ENCODE measurements at regions not wholly inside any gene's neighbourhood (a gene's known extent, or its start where the extent isn't known, plus 50 kb on each side); places are given as distances from the start of the nearest gene placed in this dataset.

DNA sequence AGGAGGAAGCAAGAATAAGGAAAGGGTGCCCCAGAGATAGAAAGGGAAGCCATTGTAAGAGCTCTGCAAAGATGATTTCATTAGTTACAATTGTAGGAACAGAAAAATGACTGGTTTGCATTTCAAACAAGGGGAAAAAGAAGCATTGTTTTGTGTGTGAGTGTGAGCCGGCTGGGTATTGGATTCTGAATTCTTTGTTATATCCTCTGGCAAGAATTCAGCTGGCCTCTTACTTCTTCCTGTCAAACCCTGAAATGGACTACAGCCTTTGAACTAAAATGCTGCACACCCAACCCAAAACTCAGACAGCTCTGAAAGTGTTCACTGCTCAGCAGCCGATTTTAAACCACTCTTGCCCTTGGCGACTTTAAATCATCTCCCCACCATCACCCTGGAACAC is 461.3 kb downstream of the PMP22 start:
- H3K27ac ChIP-seq (ENCODE audit: low read length), result no peak overlapping the region
- Mint-ChIP-seq H3K4me3 (no peak overlapping the region), H3K9me3 (peaks cover 0 to 13% (median 3%) of the 10 kb centered on the region in 3 donors), H3K27ac (no peak overlapping the region), H3K4me1 (no peaks in the 10 kb centered on the region), H3K36me3 (no peaks in the 10 kb centered on the region), H3K27me3 (peaks cover 4 to 18% of the 10 kb centered on the region in 2 donors)
- ATAC-seq (replicated peaks in 1 of 4), result no peak
- H3K4me1 ChIP-seq (ENCODE audit: control insufficient read depth in 1 of 2, extremely low read depth in 1 of 2, insufficient read depth in 2 of 2, low read length in 2 of 2), result no peaks in the 10 kb centered on the region
- no peak overlapping the region for H3K4me3 ChIP-seq (ENCODE audit: control insufficient read depth in 1 of 2, extremely low read depth in 1 of 2, low read length in 1 of 2)
- H3K9me3 ChIP-seq, result peaks cover 3% of the 10 kb centered on the region
- peaks cover 0 to 2% of the 10 kb centered on the region in 2 experiments for H3K27me3 ChIP-seq (replicated peaks in 1 of 2; ENCODE audit: control insufficient read depth in 2 of 2, extremely low read depth in 1 of 2, insufficient read depth in 2 of 2, low read length in 1 of 2)
- DNase-seq, result no peak
- ChIA-PET CTCF (no interaction called here), POLR2A (no interaction called here)
- no peaks in the 10 kb centered on the region for H3K36me3 ChIP-seq (ENCODE audit: control insufficient read depth in 2 of 2, extremely low read depth in 1 of 2, insufficient read depth in 1 of 2, low read length in 1 of 2)
- WGBS (ENCODE audit: insufficient coverage), result 75% methylated on average over 2 of the region's 3 CpGs

- Mint-ChIP-seq H3K27me3 (peaks cover 18 to 24% of the 10 kb centered on the region in 2 donors), H3K9me3 (no peaks in the 10 kb centered on the region), H3K27ac (no peak overlapping the region), H3K4me3 (no peak overlapping the region), H3K36me3 (no peaks in the 10 kb centered on the region), H3K4me1 (no peaks in the 10 kb centered on the region)
- DNase-seq (no peak), ATAC-seq (replicated peaks in 1 of 4) (no peak)
- ChIA-PET CTCF (no interaction called here), POLR2A (no interaction called here)
- Histone ChIP-seq H3K9me3 (no peaks in the 10 kb centered on the region), H3K4me3 (ENCODE audit: control insufficient read depth in 1 of 2, extremely low read depth in 1 of 2, low read length in 1 of 2) (no peak overlapping the region), H3K4me1 (ENCODE audit: control insufficient read depth in 1 of 2, extremely low read depth in 1 of 2, insufficient read depth in 2 of 2, low read length in 2 of 2) (no peaks in the 10 kb centered on the region), H3K36me3 (ENCODE audit: control insufficient read depth in 2 of 2, extremely low read depth in 1 of 2, insufficient read depth in 1 of 2, low read length in 1 of 2) (no peaks in the 10 kb centered on the region), H3K27me3 (replicated peaks in 1 of 2; ENCODE audit: control insufficient read depth in 2 of 2, extremely low read depth in 1 of 2, insufficient read depth in 2 of 2, low read length in 1 of 2) (peaks cover 0 to 3% of the 10 kb centered on the region in 2 experiments), H3K27ac (ENCODE audit: low read length) (no peak overlapping the region)
- 75% methylated on average over 4 of the region's 6 CpGs for WGBS (ENCODE audit: insufficient coverage)
Measured at GRCh38 chr17:14797801-14798200, 467.3 kb downstream of the PMP22 start.

DNA sequence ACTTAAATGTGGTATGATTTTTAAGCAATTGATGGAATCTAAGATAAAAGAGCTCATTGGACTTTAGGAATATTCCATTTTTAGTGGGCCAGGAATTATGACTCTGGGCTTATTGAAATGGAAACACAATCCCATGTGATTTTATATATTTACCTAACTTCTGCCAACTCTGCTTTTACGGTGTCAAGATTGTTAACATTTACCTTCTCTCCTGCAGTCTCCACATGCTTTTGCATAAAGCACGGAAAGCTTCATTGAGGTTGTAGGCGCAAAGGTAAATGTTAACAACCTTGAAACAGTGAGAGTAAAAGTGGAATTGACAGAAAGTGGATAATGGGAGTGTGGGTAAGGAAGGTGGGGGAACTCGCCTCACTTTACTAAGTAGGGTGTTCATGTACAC is 468.1 kb downstream of the PMP22 start:
- ChIA-PET CTCF (no interaction called here), POLR2A (no interaction called here)
- Histone ChIP-seq H3K27me3 (replicated peaks in 1 of 2; ENCODE audit: control insufficient read depth in 2 of 2, extremely low read depth in 1 of 2, insufficient read depth in 2 of 2, low read length in 1 of 2) (peaks cover 0 to 3% of the 10 kb centered on the region in 2 experiments), H3K4me3 (ENCODE audit: control insufficient read depth in 1 of 2, extremely low read depth in 1 of 2, low read length in 1 of 2) (no peak overlapping the region), H3K9me3 (no peaks in the 10 kb centered on the region), H3K27ac (ENCODE audit: low read length) (no peak overlapping the region), H3K36me3 (ENCODE audit: control insufficient read depth in 2 of 2, extremely low read depth in 1 of 2, insufficient read depth in 1 of 2, low read length in 1 of 2) (no peaks in the 10 kb centered on the region), H3K4me1 (ENCODE audit: control insufficient read depth in 1 of 2, extremely low read depth in 1 of 2, insufficient read depth in 2 of 2, low read length in 2 of 2) (no peaks in the 10 kb centered on the region)
- WGBS (ENCODE audit: insufficient coverage), result 100% methylated on average over 1 of the region's 4 CpGs
- peaks cover 20 to 27% of the 10 kb centered on the region in 2 donors for H3K27me3 Mint-ChIP-seq
- H3K4me1 Mint-ChIP-seq, result no peaks in the 10 kb centered on the region
- H3K4me3 Mint-ChIP-seq, result no peak overlapping the region
- no peak overlapping the region for H3K27ac Mint-ChIP-seq
- no peaks in the 10 kb centered on the region for H3K9me3 Mint-ChIP-seq
- DNase-seq (no peak), ATAC-seq (replicated peaks in 1 of 4) (no peak)
- H3K36me3 Mint-ChIP-seq, result no peaks in the 10 kb centered on the region

DNA sequence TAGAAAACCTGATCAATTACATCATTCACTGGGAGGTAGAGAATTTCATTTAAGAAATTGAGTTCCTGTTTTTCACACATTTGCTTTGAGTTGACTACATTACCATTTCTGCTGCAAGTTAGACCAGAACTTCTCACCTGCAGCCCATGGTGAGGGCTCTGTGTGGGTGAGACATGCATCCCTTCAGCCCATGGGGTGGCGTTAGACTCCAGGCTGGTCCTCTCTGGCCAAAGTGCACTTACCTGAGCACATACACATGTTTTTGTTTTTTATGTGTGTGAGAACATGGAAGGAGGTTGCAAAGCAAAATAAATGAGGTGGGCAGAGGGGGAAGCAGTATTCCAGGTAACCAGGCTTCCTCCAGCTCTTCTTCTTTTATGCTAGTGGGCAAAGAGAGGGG is 470.2 kb downstream of the PMP22 start:
- no CpG with 5 or more reads among the region's 1 CpG for WGBS (ENCODE audit: insufficient coverage)
- Mint-ChIP-seq H3K27me3 (peaks cover 24 to 29% of the 10 kb centered on the region in 2 donors), H3K9me3 (no peaks in the 10 kb centered on the region)

DNA sequence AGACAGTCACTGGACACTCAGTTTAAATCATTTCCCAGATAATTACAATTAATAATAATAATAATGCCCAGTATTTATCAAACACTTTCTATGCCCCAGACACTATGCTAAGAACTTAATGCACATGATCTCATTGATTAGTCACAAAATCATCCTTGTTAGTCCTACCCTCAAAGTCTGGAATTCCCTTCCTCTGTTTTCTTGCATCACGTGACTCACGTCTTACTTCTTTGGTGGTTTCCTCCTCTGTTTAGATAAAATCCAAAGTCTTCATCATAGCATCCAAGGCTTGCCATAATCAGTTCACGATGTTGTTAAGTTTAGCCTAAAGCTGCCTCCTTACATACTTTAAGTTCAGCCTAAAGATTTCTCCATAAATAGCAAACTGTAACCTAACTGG is 471.9 kb downstream of the PMP22 start:
- Histone ChIP-seq H3K9me3 (no peaks in the 10 kb centered on the region), H3K36me3 (ENCODE audit: control insufficient read depth in 2 of 2, extremely low read depth in 1 of 2, insufficient read depth in 1 of 2, low read length in 1 of 2) (no peaks in the 10 kb centered on the region), H3K4me3 (ENCODE audit: control insufficient read depth in 1 of 2, extremely low read depth in 1 of 2, low read length in 1 of 2) (no peak overlapping the region), H3K27me3 (replicated peaks in 1 of 2; ENCODE audit: control insufficient read depth in 2 of 2, extremely low read depth in 1 of 2, insufficient read depth in 2 of 2, low read length in 1 of 2) (peaks cover 0 to 7% of the 10 kb centered on the region in 2 experiments), H3K27ac (ENCODE audit: low read length) (no peak overlapping the region), H3K4me1 (ENCODE audit: control insufficient read depth in 1 of 2, extremely low read depth in 1 of 2, insufficient read depth in 2 of 2, low read length in 2 of 2) (no peaks in the 10 kb centered on the region)
- Mint-ChIP-seq H3K36me3 (no peaks in the 10 kb centered on the region), H3K27me3 (peaks cover 20 to 37% of the 10 kb centered on the region in 2 donors), H3K4me1 (no peaks in the 10 kb centered on the region), H3K9me3 (no peaks in the 10 kb centered on the region), H3K27ac (no peak overlapping the region), H3K4me3 (no peak overlapping the region)
- ATAC-seq (replicated peaks in 1 of 4) (no peak), DNase-seq (no peak)
- POLR2A ChIA-PET, result no interaction called here
- CTCF ChIA-PET, result no interaction called here
- 71% methylated on average over 2 of the region's 3 CpGs for WGBS (ENCODE audit: insufficient coverage)

More for the DNA sequence above, 470.2 kb downstream of the PMP22 start:
- no peak overlapping the region for H3K4me3 Mint-ChIP-seq
- no peak overlapping the region for H3K27ac Mint-ChIP-seq
- DNase-seq (no peak), ATAC-seq (replicated peaks in 1 of 4) (no peak)
- no peak overlapping the region for H3K4me3 ChIP-seq (ENCODE audit: control insufficient read depth in 1 of 2, extremely low read depth in 1 of 2, low read length in 1 of 2)
- no peaks in the 10 kb centered on the region for H3K36me3 ChIP-seq (ENCODE audit: control insufficient read depth in 2 of 2, extremely low read depth in 1 of 2, insufficient read depth in 1 of 2, low read length in 1 of 2)
- H3K9me3 ChIP-seq, result no peaks in the 10 kb centered on the region
- H3K27me3 ChIP-seq (replicated peaks in 1 of 2; ENCODE audit: control insufficient read depth in 2 of 2, extremely low read depth in 1 of 2, insufficient read depth in 2 of 2, low read length in 1 of 2), result peaks cover 0 to 6% of the 10 kb centered on the region in 2 experiments
- H3K4me1 Mint-ChIP-seq, result no peaks in the 10 kb centered on the region
- no peaks in the 10 kb centered on the region for H3K36me3 Mint-ChIP-seq
- no peaks in the 10 kb centered on the region for H3K4me1 ChIP-seq (ENCODE audit: control insufficient read depth in 1 of 2, extremely low read depth in 1 of 2, insufficient read depth in 2 of 2, low read length in 2 of 2)
- ChIA-PET CTCF (no interaction called here), POLR2A (no interaction called here)
- no peak overlapping the region for H3K27ac ChIP-seq (ENCODE audit: low read length)

DNA sequence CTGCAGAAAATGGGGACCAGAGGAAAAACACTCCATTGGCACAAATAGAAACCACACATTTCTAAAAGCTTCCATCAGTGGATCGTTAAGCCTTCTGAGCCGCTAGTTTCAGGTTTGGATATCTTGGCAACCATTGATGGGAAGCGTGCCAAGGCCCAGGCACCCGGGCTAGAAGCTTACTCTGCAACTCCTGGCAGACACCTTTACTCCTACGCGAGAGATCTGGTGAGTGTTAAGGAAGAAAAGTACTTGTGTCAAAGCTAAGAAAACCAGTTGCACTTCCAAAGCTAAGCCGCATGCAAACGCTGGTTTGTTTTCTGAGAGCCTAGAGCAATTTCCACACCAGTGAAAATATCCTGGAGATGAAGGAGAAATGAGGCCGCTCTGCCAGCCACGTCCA is 472.4 kb downstream of the PMP22 start:
- no peak overlapping the region for H3K4me3 Mint-ChIP-seq

DNA sequence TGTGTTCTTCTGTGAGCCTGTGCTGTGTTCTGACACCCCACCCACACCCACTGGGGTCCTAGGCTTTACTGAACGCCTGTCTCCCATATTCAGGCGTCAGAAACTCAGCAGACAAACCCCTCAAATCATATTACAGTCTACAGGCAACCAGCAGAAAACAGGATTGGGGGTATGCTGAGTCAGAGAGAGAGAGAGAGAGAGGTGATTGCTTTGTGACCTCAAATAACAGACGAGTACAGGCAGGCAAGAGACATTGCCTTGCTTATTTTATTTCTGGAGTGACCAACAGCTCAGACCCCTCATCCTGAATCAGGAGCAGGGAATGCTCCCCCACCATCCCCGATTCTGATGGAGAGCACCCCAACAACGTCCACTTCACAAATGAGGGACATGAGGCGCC is 473.9 kb downstream of the PMP22 start:
- H3K27ac ChIP-seq (ENCODE audit: low read length), result no peak overlapping the region
- WGBS (ENCODE audit: insufficient coverage), result 80% methylated on average over 3 of the region's 6 CpGs
- H3K27me3 ChIP-seq (replicated peaks in 1 of 2; ENCODE audit: control insufficient read depth in 2 of 2, extremely low read depth in 1 of 2, insufficient read depth in 2 of 2, low read length in 1 of 2), result peaks cover 0 to 9% of the 10 kb centered on the region in 2 experiments
- CTCF ChIA-PET, result no interaction called here
- H3K36me3 ChIP-seq (ENCODE audit: control insufficient read depth in 2 of 2, extremely low read depth in 1 of 2, insufficient read depth in 1 of 2, low read length in 1 of 2), result no peaks in the 10 kb centered on the region
- H3K27me3 Mint-ChIP-seq, result peaks cover 8 to 30% of the 10 kb centered on the region in 2 donors
- no peaks in the 10 kb centered on the region for H3K36me3 Mint-ChIP-seq
- no peaks in the 10 kb centered on the region for H3K4me1 Mint-ChIP-seq
- no peak for DNase-seq
- no peaks in the 10 kb centered on the region for H3K4me1 ChIP-seq (ENCODE audit: control insufficient read depth in 1 of 2, extremely low read depth in 1 of 2, insufficient read depth in 2 of 2, low read length in 2 of 2)
- H3K4me3 Mint-ChIP-seq, result no peak overlapping the region
- H3K27ac Mint-ChIP-seq, result no peak overlapping the region
- H3K9me3 Mint-ChIP-seq, result no peaks in the 10 kb centered on the region
- POLR2A ChIA-PET, result no interaction called here
- no peak overlapping the region for H3K4me3 ChIP-seq (ENCODE audit: control insufficient read depth in 1 of 2, extremely low read depth in 1 of 2, low read length in 1 of 2)
- ATAC-seq (replicated peaks in 1 of 4), result no peak
- H3K9me3 ChIP-seq, result no peaks in the 10 kb centered on the region

More for the DNA sequence above, 472.4 kb downstream of the PMP22 start:
- POLR2A ChIA-PET, result no interaction called here
- H3K27me3 ChIP-seq (replicated peaks in 1 of 2; ENCODE audit: control insufficient read depth in 2 of 2, extremely low read depth in 1 of 2, insufficient read depth in 2 of 2, low read length in 1 of 2), result peaks cover 0 to 9% of the 10 kb centered on the region in 2 experiments
- H3K9me3 ChIP-seq, result no peaks in the 10 kb centered on the region
- no peaks in the 10 kb centered on the region for H3K4me1 ChIP-seq (ENCODE audit: control insufficient read depth in 1 of 2, extremely low read depth in 1 of 2, insufficient read depth in 2 of 2, low read length in 2 of 2)
- H3K27ac ChIP-seq (ENCODE audit: low read length), result no peak overlapping the region
- Mint-ChIP-seq H3K27me3 (peaks cover 20 to 37% of the 10 kb centered on the region in 2 donors), H3K4me1 (no peaks in the 10 kb centered on the region), H3K9me3 (no peaks in the 10 kb centered on the region), H3K27ac (no peak overlapping the region), H3K36me3 (no peaks in the 10 kb centered on the region)
- WGBS (ENCODE audit: insufficient coverage), result no CpG with 5 or more reads among the region's 10 CpGs
- no peak for DNase-seq
- no peaks in the 10 kb centered on the region for H3K36me3 ChIP-seq (ENCODE audit: control insufficient read depth in 2 of 2, extremely low read depth in 1 of 2, insufficient read depth in 1 of 2, low read length in 1 of 2)
- H3K4me3 ChIP-seq (ENCODE audit: control insufficient read depth in 1 of 2, extremely low read depth in 1 of 2, low read length in 1 of 2), result no peak overlapping the region
- no peak for ATAC-seq (replicated peaks in 1 of 4)
- CTCF ChIA-PET, result no interaction called here

Measured in T-cell (primary cell).